ENCODE measurements at regions not wholly inside any gene's neighbourhood (a gene's known extent, or its start where the extent isn't known, plus 50 kb on each side); places are given as distances from the start of the nearest gene placed in this dataset.

- DNase-seq (ENCODE audit: low spot score) = no peak
Measured at GRCh38 chr18:45538444-45538843, 76.8 kb upstream of the SLC14A2 start.

GRCh38 chr18:45539491-45539891 is 75.8 kb upstream of the SLC14A2 start:
- no peak for DNase-seq (ENCODE audit: low spot score)

- no peak for DNase-seq (ENCODE audit: low spot score)
Measured at GRCh38 chr18:45540125-45540524, 75.2 kb upstream of the SLC14A2 start.

GRCh38 chr18:45541421-45541820 is 73.9 kb upstream of the SLC14A2 start:
- DNase-seq (ENCODE audit: low spot score) = no peak

GRCh38 chr18:45542043-45542442 is 73.2 kb upstream of the SLC14A2 start:
- no peak for DNase-seq (ENCODE audit: low spot score)

- DNase-seq (ENCODE audit: low spot score) = no peak
Measured at GRCh38 chr18:45547910-45548309, 67.4 kb upstream of the SLC14A2 start.

- no peak for DNase-seq (ENCODE audit: low spot score)
Measured at GRCh38 chr18:45548614-45549013, 66.7 kb upstream of the SLC14A2 start.

GRCh38 chr18:45549290-45549689 is 66.0 kb upstream of the SLC14A2 start:
- no peak for DNase-seq (ENCODE audit: low spot score)

GRCh38 chr18:45551142-45551815 is 64.0 kb upstream of the SLC14A2 start:
- DNase-seq (ENCODE audit: low spot score) = no peak

- no peak for DNase-seq (ENCODE audit: low spot score)
Measured at GRCh38 chr18:45553723-45554388, 61.4 kb upstream of the SLC14A2 start.

- DNase-seq (ENCODE audit: low spot score) = no peak
Measured at GRCh38 chr18:45554389-45554737, 60.9 kb upstream of the SLC14A2 start.

- DNase-seq (ENCODE audit: low spot score) = no peak
Measured at GRCh38 chr18:45556222-45556621, 59.1 kb upstream of the SLC14A2 start.

GRCh38 chr18:45557287-45557686 is 58.0 kb upstream of the SLC14A2 start:
- DNase-seq (ENCODE audit: low spot score) = no peak

- no peak for DNase-seq (ENCODE audit: low spot score)
Measured at GRCh38 chr18:45557779-45558178, 57.5 kb upstream of the SLC14A2 start.

- DNase-seq (ENCODE audit: low spot score) = no peak
Measured at GRCh38 chr18:45559258-45559657, 56.0 kb upstream of the SLC14A2 start.

- DNase-seq (ENCODE audit: low spot score) = no peak
Measured at GRCh38 chr18:45560870-45561269, 54.4 kb upstream of the SLC14A2 start.

GRCh38 chr18:45562567-45563479 is 52.5 kb upstream of the SLC14A2 start:
- DNase-seq (ENCODE audit: low spot score) = no peak

GRCh38 chr18:45565280-45565970 is 49.9 kb upstream of the SLC14A2 start:
- no peak for DNase-seq (ENCODE audit: low spot score)

Data from germinal center (tissue), 1 donor.